ENCODE measurements at regions not wholly inside any gene's neighbourhood (a gene's known extent, or its start where the extent isn't known, plus 50 kb on each side); places are given as distances from the start of the nearest gene placed in this dataset.

DNA sequence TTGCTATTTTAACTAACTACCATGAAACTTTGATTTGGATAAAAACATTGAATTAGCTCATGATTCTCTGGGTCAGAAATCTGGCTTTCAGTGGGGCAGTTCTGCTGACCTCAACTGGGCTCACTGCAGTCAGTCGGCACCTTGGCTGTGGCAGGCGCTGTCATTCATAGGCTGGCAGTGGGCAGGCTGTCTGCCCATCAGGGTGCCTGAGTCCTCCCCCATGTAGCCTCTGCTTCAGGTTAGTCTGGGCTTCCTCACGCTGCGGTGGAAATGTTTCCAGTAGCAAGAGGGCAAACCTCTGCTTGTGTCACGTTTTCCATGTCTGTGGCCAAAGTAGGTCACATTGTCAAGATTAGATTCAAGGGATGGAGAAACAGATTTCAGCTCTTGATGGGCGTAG, 251.0 kb upstream of the TCF21 start:
- TF ChIP-seq, protein P1, sequence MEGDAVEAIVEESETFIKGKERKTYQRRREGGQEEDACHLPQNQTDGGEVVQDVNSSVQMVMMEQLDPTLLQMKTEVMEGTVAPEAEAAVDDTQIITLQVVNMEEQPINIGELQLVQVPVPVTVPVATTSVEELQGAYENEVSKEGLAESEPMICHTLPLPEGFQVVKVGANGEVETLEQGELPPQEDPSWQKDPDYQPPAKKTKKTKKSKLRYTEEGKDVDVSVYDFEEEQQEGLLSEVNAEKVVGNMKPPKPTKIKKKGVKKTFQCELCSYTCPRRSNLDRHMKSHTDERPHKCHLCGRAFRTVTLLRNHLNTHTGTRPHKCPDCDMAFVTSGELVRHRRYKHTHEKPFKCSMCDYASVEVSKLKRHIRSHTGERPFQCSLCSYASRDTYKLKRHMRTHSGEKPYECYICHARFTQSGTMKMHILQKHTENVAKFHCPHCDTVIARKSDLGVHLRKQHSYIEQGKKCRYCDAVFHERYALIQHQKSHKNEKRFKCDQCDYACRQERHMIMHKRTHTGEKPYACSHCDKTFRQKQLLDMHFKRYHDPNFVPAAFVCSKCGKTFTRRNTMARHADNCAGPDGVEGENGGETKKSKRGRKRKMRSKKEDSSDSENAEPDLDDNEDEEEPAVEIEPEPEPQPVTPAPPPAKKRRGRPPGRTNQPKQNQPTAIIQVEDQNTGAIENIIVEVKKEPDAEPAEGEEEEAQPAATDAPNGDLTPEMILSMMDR (IDR thresholded peaks at IDR 0.05): no peak

DNA sequence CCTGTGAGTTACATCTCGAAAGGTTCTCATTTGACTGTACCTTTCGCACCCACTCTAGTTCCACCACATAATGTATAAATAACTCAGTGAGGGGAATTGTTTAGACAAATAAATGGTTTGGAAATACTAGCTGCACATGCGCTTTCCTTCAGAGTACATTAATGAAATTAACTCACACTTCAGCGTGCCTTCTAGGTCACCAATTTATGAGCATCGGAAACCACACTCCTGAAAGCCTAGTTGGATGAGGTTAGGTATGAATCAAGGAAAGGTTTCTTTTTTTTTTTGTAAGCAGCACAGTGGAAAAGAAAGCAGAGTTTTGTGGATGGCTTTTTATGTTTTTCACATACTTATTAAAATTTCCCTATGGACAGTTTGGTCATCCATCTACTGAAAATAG, 247.8 kb upstream of the TCF21 start:
- Histone ChIP-seq H3K27ac (no peak overlapping the region), H3K9me3 (no peaks in the 10 kb centered on the region), H3K27me3 (ENCODE audit: insufficient read depth in 3 of 3, low read length in 2 of 3) (no peaks in the 10 kb centered on the region), H3K4me1 (no peaks in the 10 kb centered on the region), H3K4me3 (no peak overlapping the region), H3K36me3 (ENCODE audit: insufficient read depth in 1 of 2, low read depth in 1 of 2) (no peaks in the 10 kb centered on the region)
- TF ChIP-seq, protein P1 (IDR thresholded peaks at IDR 0.05): no peak
- WGBS, 3 donors: 92 to 94% (median 94%) methylated on average over 5 of the region's 5 CpGs
- intact Hi-C loops (cut with DNase I): no loop called here
- DNase-seq (no peak), ATAC-seq (no peak)

More for the DNA sequence above, 251.0 kb upstream of the TCF21 start:
- Histone ChIP-seq H3K36me3 (ENCODE audit: insufficient read depth in 1 of 2, low read depth in 1 of 2) (no peaks in the 10 kb centered on the region), H3K4me1 (no peaks in the 10 kb centered on the region), H3K27me3 (ENCODE audit: insufficient read depth in 3 of 3, low read length in 2 of 3) (no peaks in the 10 kb centered on the region), H3K9me3 (no peaks in the 10 kb centered on the region), H3K4me3 (no peak overlapping the region), H3K27ac (no peak overlapping the region)
- intact Hi-C loops (cut with DNase I): no loop called here
- no peak for DNase-seq
- 42 to 45% (median 44%) methylated on average over 6 of the region's 6 CpGs for WGBS, 3 donors
- ATAC-seq: no peak

DNA sequence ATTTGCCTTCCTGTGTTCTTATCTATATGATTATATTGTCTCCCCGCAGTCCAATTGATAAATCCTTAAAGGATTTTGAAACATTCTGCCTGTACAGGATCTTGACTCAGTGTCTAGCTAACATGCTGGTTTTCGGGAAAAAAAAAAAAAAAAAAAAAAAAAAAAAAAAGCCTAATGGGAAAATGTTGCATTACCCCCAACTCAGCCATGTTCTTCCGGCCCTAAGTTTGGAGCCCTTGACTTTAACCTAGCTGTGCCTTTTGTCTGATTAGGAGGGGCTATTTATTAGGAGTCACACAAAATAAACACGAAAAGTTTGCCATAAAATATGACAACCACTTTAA, 244.4 kb upstream of the TCF21 start:
- WGBS, 3 donors: 73 to 81% (median 79%) methylated on average over 4 of the region's 4 CpGs
- ATAC-seq (no peak), DNase-seq (no peak)
- TF ChIP-seq, protein P1 (IDR thresholded peaks at IDR 0.05): no peak
- no peaks in the 10 kb centered on the region for H3K9me3 ChIP-seq
- no peaks in the 10 kb centered on the region for H3K27me3 ChIP-seq (ENCODE audit: insufficient read depth in 3 of 3, low read length in 2 of 3)
- no peaks in the 10 kb centered on the region for H3K36me3 ChIP-seq (ENCODE audit: insufficient read depth in 1 of 2, low read depth in 1 of 2)
- intact Hi-C loops (cut with DNase I): no loop called here
- H3K4me3 ChIP-seq: no peak overlapping the region
- H3K27ac ChIP-seq: no peak overlapping the region
- H3K4me1 ChIP-seq: no peaks in the 10 kb centered on the region

DNA sequence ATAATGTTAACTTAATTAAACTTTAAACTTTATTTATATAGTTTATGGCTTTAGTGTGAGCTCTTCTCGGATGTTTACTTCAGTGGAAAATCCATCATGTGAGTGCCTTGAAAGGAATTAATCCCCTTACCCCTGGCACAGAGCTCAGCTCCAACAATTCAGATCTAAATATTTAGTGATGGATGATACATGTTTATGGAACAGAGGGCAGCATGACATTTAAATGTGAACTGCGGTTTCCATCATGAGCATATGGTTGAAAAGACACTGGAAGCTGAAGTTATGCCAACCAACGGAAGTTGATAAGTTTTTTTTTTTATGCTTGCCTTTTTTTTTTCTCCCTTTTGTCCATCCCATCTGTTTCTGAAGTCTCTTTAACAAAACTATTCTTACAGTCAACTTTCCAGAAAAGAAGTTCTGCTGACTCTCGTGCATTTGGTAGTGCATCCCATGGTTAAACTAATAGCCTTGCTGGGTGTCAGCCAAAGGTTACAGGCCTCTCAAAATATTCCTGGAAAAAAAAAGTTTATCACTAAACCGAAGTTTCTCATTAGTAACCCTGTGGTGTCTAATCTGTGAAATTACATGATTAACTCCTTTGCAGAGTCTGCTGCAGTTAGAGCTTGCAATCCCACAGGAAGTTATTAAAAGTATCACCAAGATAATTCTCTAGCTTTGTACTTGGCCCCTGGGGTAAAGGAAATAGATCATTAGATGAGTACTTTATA, 243.9 kb upstream of the TCF21 start:
- intact Hi-C loops (cut with DNase I): no loop called here
- H3K4me3 ChIP-seq: no peak overlapping the region
- 20 to 34% (median 24%) methylated on average over 5 of the region's 5 CpGs for whole genome bisulfite sequencing, 3 donors
- H3K27ac ChIP-seq: no peak overlapping the region
- H3K9me3 ChIP-seq: no peaks in the 10 kb centered on the region
- no peak for ATAC-seq
- no peak for DNase-seq
- no peaks in the 10 kb centered on the region for H3K4me1 ChIP-seq
- TF ChIP-seq, protein P1 (IDR thresholded peaks at IDR 0.05): no peak
- H3K27me3 ChIP-seq (ENCODE audit: insufficient read depth in 3 of 3, low read length in 2 of 3): no peaks in the 10 kb centered on the region
- H3K36me3 ChIP-seq (ENCODE audit: insufficient read depth in 1 of 2, low read depth in 1 of 2): no peaks in the 10 kb centered on the region

Data from psoas muscle (tissue), 7 donors.